ENCODE measurements at regions not wholly inside any gene's neighbourhood (a gene's known extent, or its start where the extent isn't known, plus 50 kb on each side); places are given as distances from the start of the nearest gene placed in this dataset.

- TF ChIP-seq, protein P1, sequence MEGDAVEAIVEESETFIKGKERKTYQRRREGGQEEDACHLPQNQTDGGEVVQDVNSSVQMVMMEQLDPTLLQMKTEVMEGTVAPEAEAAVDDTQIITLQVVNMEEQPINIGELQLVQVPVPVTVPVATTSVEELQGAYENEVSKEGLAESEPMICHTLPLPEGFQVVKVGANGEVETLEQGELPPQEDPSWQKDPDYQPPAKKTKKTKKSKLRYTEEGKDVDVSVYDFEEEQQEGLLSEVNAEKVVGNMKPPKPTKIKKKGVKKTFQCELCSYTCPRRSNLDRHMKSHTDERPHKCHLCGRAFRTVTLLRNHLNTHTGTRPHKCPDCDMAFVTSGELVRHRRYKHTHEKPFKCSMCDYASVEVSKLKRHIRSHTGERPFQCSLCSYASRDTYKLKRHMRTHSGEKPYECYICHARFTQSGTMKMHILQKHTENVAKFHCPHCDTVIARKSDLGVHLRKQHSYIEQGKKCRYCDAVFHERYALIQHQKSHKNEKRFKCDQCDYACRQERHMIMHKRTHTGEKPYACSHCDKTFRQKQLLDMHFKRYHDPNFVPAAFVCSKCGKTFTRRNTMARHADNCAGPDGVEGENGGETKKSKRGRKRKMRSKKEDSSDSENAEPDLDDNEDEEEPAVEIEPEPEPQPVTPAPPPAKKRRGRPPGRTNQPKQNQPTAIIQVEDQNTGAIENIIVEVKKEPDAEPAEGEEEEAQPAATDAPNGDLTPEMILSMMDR (IDR thresholded peaks at IDR 0.05), result no peak
- no peak for TF ChIP-seq ZFX (IDR thresholded peaks at IDR 0.05; ENCODE audit: borderline replicate concordance)
These were observed 272.6 kb upstream of the UBE2E3 start for GRCh38 chr2:180707884-180708205.

All from 22Rv1 (cell line).